Thymus (tissue), 11 donors: ENCODE measurements at regions not wholly inside any gene's neighbourhood (a gene's known extent, or its start where the extent isn't known, plus 50 kb on each side); places are given as distances from the start of the nearest gene placed in this dataset.

ENCODE experiments used
- DNase-seq, 9 donors: peaks; one replicate each; pipeline ENCODE4 v3.0.0-alpha.2; 2013; ENCODE audit warnings: low spot score in 9 of 9, low read depth in 6 of 9, missing footprints in 1 of 9
- H3K27ac ChIP-seq, 2 donors: one replicate each; pipeline ENCODE4 v1.5.1; 2013; ENCODE audit warnings: control low read depth in 1 of 2, low read depth in 1 of 2, low read length in 1 of 2, mild to moderate bottlenecking in 1 of 2, moderate library complexity in 1 of 2
- H3K27me3 ChIP-seq, 2 donors: one replicate each; pipeline ENCODE4 v1.5.1; 2013; ENCODE audit warnings: low read length in 1 of 2; ENCODE audit not compliant: control insufficient read depth in 2 of 2, insufficient read depth in 1 of 2
- H3K36me3 ChIP-seq, 2 donors: one replicate each; pipeline ENCODE4 v1.5.1; 2013; ENCODE audit warnings: low read length in 1 of 2, mild to moderate bottlenecking in 1 of 2, moderate library complexity in 1 of 2; ENCODE audit not compliant: control insufficient read depth in 2 of 2, insufficient read depth in 2 of 2
- H3K4me1 ChIP-seq, 2 donors: one replicate each; pipeline ENCODE4 v1.5.1; 2013; ENCODE audit warnings: low read length in 2 of 2; ENCODE audit not compliant: control insufficient read depth in 2 of 2, insufficient read depth in 2 of 2
- H3K4me3 ChIP-seq, 2 donors: one replicate each; pipeline ENCODE4 v1.5.1; 2013; ENCODE audit warnings: low read length in 2 of 2, control low read depth in 1 of 2, mild to moderate bottlenecking in 1 of 2
- H3K9me3 ChIP-seq, 2 donors: one replicate each; pipeline ENCODE4 v1.5.1; 2013; ENCODE audit warnings: low read length in 1 of 2, mild to moderate bottlenecking in 1 of 2; ENCODE audit not compliant: control insufficient read depth in 2 of 2, insufficient read depth in 1 of 2
- WGBS: extraction: QIAGEN DNeasy Blood & Tissue Kit; methylation state at CpG from one replicate; pipeline ENCODE4 v1.1.7; 2013; 5-methylcytosine and 5-hydroxymethylcytosine counted together
- donor health status: healthy.

DNA sequence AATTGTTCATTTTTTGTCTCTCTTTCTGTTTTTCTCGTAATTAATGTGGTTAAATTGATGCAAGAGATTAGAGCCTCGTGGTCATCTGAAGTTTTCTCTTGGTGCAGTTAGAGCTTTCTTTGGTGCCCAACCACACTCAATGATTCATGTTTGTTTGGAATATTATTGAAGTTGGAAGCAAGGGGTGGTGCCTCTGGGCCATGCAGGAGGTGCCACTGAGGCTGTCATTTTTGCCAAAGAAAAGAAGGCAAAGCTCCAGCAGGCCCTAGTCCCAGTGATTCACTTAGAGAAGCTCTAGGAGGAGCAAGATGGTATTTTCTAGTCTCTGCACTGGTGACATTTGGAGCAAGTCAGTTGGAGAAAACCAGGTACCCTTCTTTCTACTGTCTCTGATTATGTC, 144.5 kb upstream of the RALGAPA2 start:
- no peak overlapping the region for H3K27ac ChIP-seq
- H3K36me3 ChIP-seq = no peaks in the 10 kb centered on the region
- H3K9me3 ChIP-seq = no peaks in the 10 kb centered on the region
- no peak overlapping the region for H3K4me3 ChIP-seq
- no peak for DNase-seq
- no peaks in the 10 kb centered on the region for H3K27me3 ChIP-seq
- WGBS = 39% methylated on average over 2 of the region's 2 CpGs
- no peaks in the 10 kb centered on the region for H3K4me1 ChIP-seq

DNA sequence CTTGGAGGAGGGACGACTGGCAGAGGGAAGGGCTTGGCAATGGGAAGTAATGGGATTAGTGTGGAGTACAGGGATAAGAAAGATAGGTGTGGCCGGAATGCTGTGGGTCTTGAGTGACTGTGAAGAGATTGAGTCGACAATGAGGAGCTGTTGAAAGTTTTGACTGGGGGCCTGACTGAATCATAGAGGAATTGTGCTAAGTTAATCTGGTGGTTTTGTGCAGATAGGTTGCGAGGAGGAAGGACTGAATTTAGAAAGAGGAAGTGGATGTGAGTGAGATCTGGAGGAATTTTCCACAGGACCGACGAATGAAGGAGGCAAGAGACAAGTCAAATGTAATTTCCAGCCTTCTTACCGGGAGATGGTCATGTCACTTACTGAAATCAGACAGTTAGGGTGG, 143.9 kb upstream of the RALGAPA2 start:
- Histone ChIP-seq H3K9me3 (no peaks in the 10 kb centered on the region), H3K27me3 (no peaks in the 10 kb centered on the region), H3K4me1 (no peaks in the 10 kb centered on the region), H3K4me3 (no peak overlapping the region), H3K36me3 (no peaks in the 10 kb centered on the region), H3K27ac (no peak overlapping the region)
- DNase-seq = no peak
- 7% methylated on average over 7 of the region's 7 CpGs for WGBS

DNA sequence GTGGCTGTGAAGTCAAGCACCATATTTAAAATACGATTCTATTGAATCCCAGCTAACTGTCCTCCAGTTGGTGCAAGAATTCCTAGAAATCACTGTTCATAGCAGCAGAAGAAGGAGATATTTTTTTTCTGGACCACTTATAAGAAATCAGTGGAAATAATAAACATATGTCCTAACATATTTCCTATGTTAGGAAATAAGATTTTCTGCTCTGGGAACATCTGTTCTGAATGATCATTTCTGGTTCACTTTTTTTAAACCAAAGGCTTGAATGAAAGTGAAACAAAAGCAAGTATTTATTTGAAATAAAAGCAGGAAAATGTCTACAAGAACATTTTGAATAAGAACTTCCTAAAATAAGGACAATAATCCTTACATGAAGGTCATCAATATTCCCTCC, 138.9 kb upstream of the RALGAPA2 start:
- Histone ChIP-seq H3K9me3 (no peaks in the 10 kb centered on the region), H3K4me1 (no peaks in the 10 kb centered on the region), H3K36me3 (no peaks in the 10 kb centered on the region), H3K4me3 (no peak overlapping the region), H3K27ac (no peak overlapping the region), H3K27me3 (no peaks in the 10 kb centered on the region)
- DNase-seq = no peak
- 91% methylated on average over 1 of the region's 1 CpG for WGBS

DNA sequence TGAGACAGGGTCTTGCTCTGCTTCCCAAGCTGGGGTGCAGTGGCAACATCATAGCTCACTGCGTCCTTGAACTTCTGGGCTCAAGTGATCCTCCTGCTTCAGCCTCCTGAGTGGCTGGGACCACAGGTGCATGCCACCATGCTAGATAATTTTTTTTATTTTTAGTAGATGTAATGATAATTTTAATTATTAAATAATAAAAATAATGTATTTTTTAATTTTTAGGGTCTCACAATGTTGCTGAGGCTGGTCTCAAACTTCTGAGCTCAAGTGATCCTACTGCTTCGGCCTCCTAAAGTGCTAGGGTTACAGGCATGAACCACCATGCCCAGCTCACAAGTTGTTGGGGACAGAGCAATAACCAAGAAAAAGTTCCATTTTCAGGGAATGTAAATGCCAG, 138.0 kb upstream of the RALGAPA2 start:
- H3K27me3 ChIP-seq = no peaks in the 10 kb centered on the region
- no peaks in the 10 kb centered on the region for H3K4me1 ChIP-seq
- H3K4me3 ChIP-seq = no peak overlapping the region
- DNase-seq = no peak
- H3K36me3 ChIP-seq = no peaks in the 10 kb centered on the region
- no peaks in the 10 kb centered on the region for H3K9me3 ChIP-seq
- no peak overlapping the region for H3K27ac ChIP-seq
- WGBS = 99% methylated on average over 2 of the region's 2 CpGs

DNA sequence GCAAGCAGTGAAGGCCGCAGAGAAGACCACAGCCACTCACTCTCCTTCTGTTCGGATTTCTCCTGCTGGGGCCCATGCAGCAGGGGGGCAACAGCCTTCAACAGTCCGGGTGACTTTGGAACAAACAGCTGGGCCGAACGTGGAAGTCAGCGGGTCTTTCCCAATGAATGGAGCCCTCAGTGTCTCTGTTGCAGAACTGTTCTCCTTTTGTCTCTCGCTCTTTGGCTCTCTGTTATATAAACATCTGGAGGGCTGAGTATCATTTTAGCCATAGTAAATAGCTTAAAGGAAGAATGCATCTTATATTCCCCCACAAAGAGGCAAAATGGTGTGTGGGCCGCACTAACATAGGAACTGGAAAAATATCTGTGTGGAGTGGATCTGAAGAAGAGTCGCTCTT, 136.7 kb upstream of the RALGAPA2 start:
- H3K9me3 ChIP-seq = no peaks in the 10 kb centered on the region
- no peak for DNase-seq
- 92% methylated on average over 9 of the region's 9 CpGs for WGBS
- H3K27ac ChIP-seq = no peak overlapping the region
- H3K36me3 ChIP-seq = no peaks in the 10 kb centered on the region
- H3K27me3 ChIP-seq = no peaks in the 10 kb centered on the region
- H3K4me3 ChIP-seq = no peak overlapping the region
- H3K4me1 ChIP-seq = no peaks in the 10 kb centered on the region

DNA sequence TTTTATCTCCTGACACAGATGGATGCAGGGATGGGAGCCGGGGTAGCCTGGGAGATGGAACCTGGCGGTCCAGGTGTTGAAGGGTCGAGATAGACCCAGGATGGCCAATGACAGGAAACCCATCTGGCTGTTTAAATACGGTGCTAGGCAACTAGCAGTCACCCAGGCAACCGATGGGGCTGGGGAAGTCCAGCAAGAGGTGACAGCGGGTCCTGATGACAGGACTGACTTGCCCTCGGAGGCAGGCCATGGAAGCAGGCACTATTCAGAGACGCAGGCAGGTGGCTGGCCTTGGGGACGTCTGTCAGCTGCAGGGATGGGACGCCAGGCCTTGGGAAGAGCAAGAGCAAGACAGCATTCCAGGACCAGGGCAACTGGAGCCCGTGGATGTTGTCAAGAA, 135.4 kb upstream of the RALGAPA2 start:
- H3K36me3 ChIP-seq = no peaks in the 10 kb centered on the region
- H3K9me3 ChIP-seq = no peaks in the 10 kb centered on the region
- no peak for DNase-seq
- H3K27me3 ChIP-seq = no peaks in the 10 kb centered on the region
- H3K4me3 ChIP-seq = no peak overlapping the region
- H3K4me1 ChIP-seq = no peaks in the 10 kb centered on the region
- no peak overlapping the region for H3K27ac ChIP-seq
- 90% methylated on average over 11 of the region's 11 CpGs for WGBS

DNA sequence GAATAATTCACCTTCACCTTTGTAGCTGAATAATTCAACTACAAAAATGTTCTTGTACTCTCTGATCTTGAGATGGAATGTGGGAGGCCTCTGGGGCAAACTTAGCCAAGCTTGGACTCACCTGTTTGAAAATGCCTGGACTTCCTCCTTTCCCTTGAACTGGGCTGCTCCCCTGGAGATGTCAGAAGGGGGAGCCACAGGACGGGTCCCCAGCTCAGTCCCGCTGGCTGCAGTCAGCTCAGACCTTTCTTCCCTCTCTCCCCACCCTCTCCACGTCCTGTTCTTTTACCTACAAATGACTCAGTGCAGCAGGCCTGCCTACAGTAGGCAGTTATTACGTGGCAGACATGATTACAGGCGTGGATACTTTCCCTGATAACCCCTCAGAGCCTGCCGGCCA, 131.5 kb upstream of the RALGAPA2 start:
- H3K27ac ChIP-seq = no peak overlapping the region
- H3K9me3 ChIP-seq = no peaks in the 10 kb centered on the region
- DNase-seq = no peak
- H3K36me3 ChIP-seq = no peaks in the 10 kb centered on the region
- no peaks in the 10 kb centered on the region for H3K4me1 ChIP-seq
- WGBS = 70% methylated on average over 6 of the region's 6 CpGs
- H3K4me3 ChIP-seq = no peak overlapping the region
- no peaks in the 10 kb centered on the region for H3K27me3 ChIP-seq

DNA sequence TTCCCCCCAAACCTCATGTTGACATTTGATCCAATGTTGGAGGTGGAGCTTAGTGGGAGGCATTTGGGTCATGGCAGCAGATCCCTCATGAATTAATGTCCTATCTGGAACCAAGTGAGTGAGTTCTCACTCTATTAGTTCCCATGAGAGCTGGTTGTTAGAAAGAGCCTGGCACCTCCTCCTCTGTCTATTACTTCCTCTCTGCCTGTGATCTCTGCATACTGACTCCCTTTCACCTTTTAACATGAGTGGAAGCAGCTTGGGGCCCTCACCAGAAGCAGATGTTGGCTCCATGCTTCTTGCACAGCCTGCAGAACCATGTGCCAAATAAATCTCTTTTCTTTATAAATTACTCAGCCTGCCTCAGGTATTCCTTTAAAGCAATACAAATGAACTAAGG, 127.3 kb upstream of the RALGAPA2 start:
- no peak overlapping the region for H3K4me3 ChIP-seq
- no peaks in the 10 kb centered on the region for H3K9me3 ChIP-seq
- peaks cover 0 to 3% of the 10 kb centered on the region in 2 donors for H3K4me1 ChIP-seq
- H3K36me3 ChIP-seq = no peaks in the 10 kb centered on the region
- DNase-seq = no peak
- no peak overlapping the region for H3K27ac ChIP-seq
- peaks cover 0 to 5% of the 10 kb centered on the region in 2 donors for H3K27me3 ChIP-seq

DNA sequence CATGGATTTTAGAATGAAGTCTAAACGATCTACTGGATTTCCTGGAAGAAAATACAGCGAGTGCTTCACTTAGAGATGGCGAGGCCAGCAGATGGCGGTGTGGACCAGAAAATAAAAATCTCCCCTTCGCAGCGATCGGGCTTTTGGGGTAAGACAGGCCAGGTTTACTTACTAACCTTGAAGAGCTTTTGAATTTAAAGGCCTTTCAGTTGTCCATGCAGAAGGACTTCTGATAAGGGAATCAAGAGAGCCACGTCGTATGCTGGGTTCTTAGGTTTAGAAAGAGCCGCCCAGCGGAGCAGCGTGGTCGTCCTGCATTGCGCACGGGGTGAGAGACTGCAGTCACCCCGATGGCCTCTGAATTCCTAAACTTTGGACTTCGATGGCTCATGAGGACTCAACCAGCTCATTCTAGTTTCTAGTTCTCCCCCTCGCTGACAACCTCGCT, 125.2 kb upstream of the RALGAPA2 start:
- H3K36me3 ChIP-seq = no peaks in the 10 kb centered on the region
- 43% methylated on average over 19 of the region's 19 CpGs for WGBS
- H3K27me3 ChIP-seq = peaks cover 0 to 5% of the 10 kb centered on the region in 2 donors
- no peak overlapping the region for H3K4me3 ChIP-seq
- peak in 6 of 9 donors; percentile 6 to 48 (median 14) for DNase-seq
- H3K9me3 ChIP-seq = no peaks in the 10 kb centered on the region
- H3K4me1 ChIP-seq = peaks cover 0 to 3% of the 10 kb centered on the region in 2 donors
- H3K27ac ChIP-seq = no peak overlapping the region

DNA sequence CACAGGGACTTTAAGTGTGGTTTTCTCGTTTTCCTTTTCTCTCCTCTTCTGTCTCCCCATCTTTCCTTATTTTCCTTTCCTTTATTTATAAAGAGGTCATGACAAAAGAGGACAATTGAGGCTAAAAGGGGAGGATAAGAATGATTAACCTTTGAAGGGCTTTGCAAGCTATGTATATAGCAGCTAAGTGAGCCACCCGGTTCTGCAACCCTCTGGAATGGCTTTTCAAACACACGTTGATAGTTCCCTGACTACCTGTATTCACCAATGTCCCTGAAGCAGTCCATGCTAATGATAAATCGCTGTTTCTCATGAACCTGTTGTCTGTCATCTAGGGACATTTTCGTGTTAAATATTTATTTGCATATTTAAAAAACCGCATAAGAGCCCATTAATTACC, 124.4 kb upstream of the RALGAPA2 start:
- H3K36me3 ChIP-seq = no peaks in the 10 kb centered on the region

More for the DNA sequence above, 124.4 kb upstream of the RALGAPA2 start:
- H3K4me3 ChIP-seq = no peak overlapping the region
- H3K9me3 ChIP-seq = no peaks in the 10 kb centered on the region
- 67% methylated on average over 6 of the region's 6 CpGs for WGBS
- peaks cover 0 to 3% of the 10 kb centered on the region in 2 donors for H3K4me1 ChIP-seq
- no peak for DNase-seq
- peaks cover 0 to 5% of the 10 kb centered on the region in 2 donors for H3K27me3 ChIP-seq
- H3K27ac ChIP-seq = no peak overlapping the region
